Prostate gland (tissue), 1 donor: ENCODE measurements at regions not wholly inside any gene's neighbourhood (a gene's known extent, or its start where the extent isn't known, plus 50 kb on each side); places are given as distances from the start of the nearest gene placed in this dataset.

Experiments used
- POLR2A ChIP-seq: fragments of 450-650 bp; IDR thresholded peaks from one replicate; pipeline ENCODE4 v1.6.1; 2016; ENCODE audit warnings: antibody characterized with exemption, mild to moderate bottlenecking
- POLR2AphosphoS5 ChIP-seq: sonication (generic); formaldehyde crosslinking; IDR thresholded peaks from one replicate; pipeline ENCODE4 v1.6.1; 2017; ENCODE audit warnings: antibody characterized with exemption

DNA sequence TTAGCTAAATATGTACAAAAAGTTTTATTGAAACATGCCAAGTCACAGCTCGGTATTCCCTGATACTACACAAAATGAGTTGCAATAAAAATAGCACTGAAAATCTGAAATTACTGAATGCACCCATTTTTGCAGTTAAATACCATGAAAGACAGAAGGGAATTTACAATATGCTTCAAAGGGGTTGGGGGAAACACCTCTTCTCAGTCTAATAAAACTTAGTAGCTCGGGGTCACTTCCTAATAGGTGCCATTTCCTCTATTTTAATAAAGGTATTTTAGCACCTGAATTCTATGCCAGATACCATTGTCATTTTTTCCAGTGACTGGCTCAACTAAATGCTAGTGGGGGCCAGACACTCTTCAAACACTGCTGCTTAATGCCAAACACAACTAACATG lies 204.1 kb upstream of the MEF2C start:
- no peak for TF ChIP-seq POLR2AphosphoS5
- TF ChIP-seq POLR2A, result no peak
